HepG2 (cell line): ENCODE measurements at regions not wholly inside any gene's neighbourhood (a gene's known extent, or its start where the extent isn't known, plus 50 kb on each side); places are given as distances from the start of the nearest gene placed in this dataset.

Source experiments
- ATAC-seq: fragments of 200-7000 bp; cut with Tn5 transposase; 3 replicates; pipeline ENCODE4 v1.9.1; 2020; ENCODE audit warnings: mild to moderate bottlenecking, moderate library complexity
- BruUV-seq: library from RNA; stranded (reverse); fragments of 400-500 nt; replicated peaks from 2 replicates; lab custom pipeline; 2021; lab: Mats Ljungman, UMichigan
- CTCF ChIA-PET: fragments of 300-600 bp; formaldehyde crosslinking; extraction: SDS; loops from one replicate; lab custom pipeline; 2021; ENCODE audit warnings: low total read pairs, inconsistent platforms, low intra/inter-chr PET ratio; lab: Yijun Ruan, JAX
- POLR2A ChIA-PET: fragments of 350-600 bp; sonication (Branson Sonifier 250); formaldehyde crosslinking; loops from one replicate; lab custom pipeline; 2020; ENCODE audit warnings: antibody characterized with exemption, inconsistent platforms; lab: Yijun Ruan, JAX
- DNase-seq: peaks from one replicate; pipeline ENCODE4 v3.0.0-alpha.2; 2015; ENCODE audit warnings: low spot score
- FAIRE-seq: peaks from 3 replicates; lab custom pipeline; 2011; peaks lifted over from hg19 to GRCh38; lab: Jason Lieb, UNC
- H2AFZ ChIP-seq: one replicate; pipeline ENCODE4 v1.6.1; 2011; ENCODE audit warnings: low read length, inconsistent platforms
- H3K27ac ChIP-seq: fragments of 300-600 bp; 3 replicates; pipeline ENCODE4 v1.8.0; 2011; ENCODE audit warnings: mixed run types, mild to moderate bottlenecking, mixed read lengths, low read length, inconsistent platforms; ENCODE audit not compliant: insufficient read depth; ENCODE audit errors: extremely low read length
- H3K27me3 ChIP-seq, 2 experiments: fragments of 200-600 bp in 1 of 2; 2 replicates in 1 of 2; 3 replicates in 1 of 2; pipeline versions ENCODE4 v1.6.0 to v1.8.0; 2011; ENCODE audit warnings: low read length in 2 of 2, mild to moderate bottlenecking in 2 of 2, moderate library complexity in 2 of 2, inconsistent platforms in 1 of 2; ENCODE audit not compliant: insufficient read depth in 2 of 2, control insufficient read depth in 1 of 2
- H3K36me3 ChIP-seq, 2 experiments: fragments of 200-600 bp in 1 of 2; replicated peaks in 1 of 2; 2 replicates in 1 of 2; 3 replicates in 1 of 2; pipeline versions ENCODE4 v1.5.1 to v1.8.0; 2011; ENCODE audit warnings: low read length in 2 of 2, inconsistent platforms in 1 of 2; ENCODE audit not compliant: insufficient read depth in 2 of 2, control insufficient read depth in 1 of 2
- H3K4me1 ChIP-seq: 2 replicates; pipeline ENCODE4 v1.5.1; 2012; ENCODE audit warnings: low read length, inconsistent platforms; ENCODE audit not compliant: insufficient read depth
- H3K4me2 ChIP-seq: 2 replicates; pipeline ENCODE4 v1.6.0; 2011; ENCODE audit warnings: low read depth, low read length, inconsistent platforms
- H3K4me3 ChIP-seq, 3 experiments: fragments of 200-600 bp in 1 of 3; sonication (generic), shearing (Covaris generic) in 1 of 3; replicated peaks in 1 of 3; 2 replicates each; pipeline ENCODE4 v1.5.1; 2011 to 2016; ENCODE audit warnings: low read length in 3 of 3, inconsistent platforms in 2 of 3, low read depth in 2 of 3, mild to moderate bottlenecking in 2 of 3, control low read depth in 1 of 3, mixed read lengths in 1 of 3; ENCODE audit not compliant: insufficient read depth in 1 of 3
- H3K79me2 ChIP-seq: one replicate; pipeline ENCODE4 v1.6.1; 2011; ENCODE audit warnings: low read length, inconsistent platforms; ENCODE audit not compliant: insufficient read depth
- H3K9ac ChIP-seq: 2 replicates; pipeline ENCODE4 v1.6.0; 2011; ENCODE audit warnings: mild to moderate bottlenecking, low read depth, low read length, inconsistent platforms; ENCODE audit not compliant: insufficient read depth
- H3K9me3 ChIP-seq: 2 replicates; pipeline ENCODE4 v1.5.1; 2012; ENCODE audit warnings: mild to moderate bottlenecking, low read length
- H4K20me1 ChIP-seq: 2 replicates; pipeline ENCODE4 v1.6.0; 2011; ENCODE audit warnings: inconsistent platforms, mild to moderate bottlenecking, low read length, moderate library complexity; ENCODE audit not compliant: insufficient read depth
- CREB1 ChIP-seq, 2 experiments: fragments of 450-650 bp in 1 of 2; IDR thresholded peaks; 2 replicates each; pipeline ENCODE4 v1.6.1; 2016 to 2017; ENCODE audit warnings: control low read depth in 1 of 2, mild to moderate bottlenecking in 1 of 2, missing compliant biosample characterization in 1 of 2, missing genetic modification characterization in 1 of 2
- FLYWCH1 ChIP-seq: sonication (generic); formaldehyde crosslinking; IDR thresholded peaks from 2 replicates; pipeline ENCODE4 v1.8.1; 2023; ENCODE audit warnings: mild to moderate bottlenecking, missing genetic modification reagents
- KAT2B ChIP-seq: fragments of 150-350 bp; IDR thresholded peaks from 2 replicates; pipeline ENCODE4 v1.6.1; 2014; ENCODE audit warnings: low read depth, low read length, borderline replicate concordance
- MTA3 ChIP-seq: sonication (generic); formaldehyde crosslinking; IDR thresholded peaks from 2 replicates; pipeline ENCODE4 v1.4.0; 2020; ENCODE audit warnings: missing genetic modification reagents
- NCOA1 ChIP-seq: sonication (generic); formaldehyde crosslinking; IDR thresholded peaks from 2 replicates; pipeline ENCODE4 v1.9.0; 2021; ENCODE audit warnings: missing genetic modification reagents
- NCOA2 ChIP-seq: sonication (generic); formaldehyde crosslinking; IDR thresholded peaks from 2 replicates; pipeline ENCODE4 v1.8.0; 2022; ENCODE audit warnings: inconsistent platforms
- REPIN1 ChIP-seq: sonication (generic); formaldehyde crosslinking; IDR thresholded peaks from 2 replicates; pipeline ENCODE4 v1.8.0; 2022; ENCODE audit warnings: missing genetic modification reagents, low read depth, mild to moderate bottlenecking, borderline replicate concordance
- RXRB ChIP-seq: IDR thresholded peaks from 2 replicates; pipeline ENCODE4 v1.6.1; 2016; ENCODE audit warnings: borderline replicate concordance, missing genetic modification reagents, missing compliant biosample characterization
- SP1 ChIP-seq, 2 experiments: fragments of 450-650 bp in 1 of 2; sonication (generic) in 1 of 2; formaldehyde crosslinking in 1 of 2; IDR thresholded peaks; 2 replicates each; pipeline versions ENCODE4 v1.4.0 to v1.6.1; 2016 to 2020; ENCODE audit warnings: missing genetic modification reagents in 1 of 2
- THRA ChIP-seq: sonication (generic); formaldehyde crosslinking; IDR thresholded peaks from 2 replicates; pipeline ENCODE4 v1.4.0; 2020; ENCODE audit warnings: missing genetic modification reagents, borderline replicate concordance
- TOE1 ChIP-seq: sonication (generic); formaldehyde crosslinking; IDR thresholded peaks from 2 replicates; pipeline ENCODE4 v1.4.0; 2020; ENCODE audit warnings: mild to moderate bottlenecking, missing genetic modification reagents
- TOPORS ChIP-seq: sonication (generic); formaldehyde crosslinking; IDR thresholded peaks from 2 replicates; pipeline ENCODE4 v1.8.0; 2023; ENCODE audit warnings: mild to moderate bottlenecking, missing genetic modification reagents
- YEATS2 ChIP-seq: sonication (generic); formaldehyde crosslinking; IDR thresholded peaks from 2 replicates; pipeline ENCODE4 v1.4.0; 2020; ENCODE audit warnings: missing genetic modification reagents, borderline replicate concordance
- ZFP82 ChIP-seq: sonication (generic); formaldehyde crosslinking; IDR thresholded peaks from 2 replicates; pipeline ENCODE4 v1.5.1; 2020; ENCODE audit warnings: mild to moderate bottlenecking, missing genetic modification reagents, borderline replicate concordance
- ZKSCAN5 ChIP-seq: sonication (generic); formaldehyde crosslinking; IDR thresholded peaks from 2 replicates; pipeline ENCODE4 v1.5.1; 2020; ENCODE audit warnings: mild to moderate bottlenecking, missing genetic modification reagents
- ZNF276 ChIP-seq: sonication (generic); formaldehyde crosslinking; IDR thresholded peaks from 2 replicates; pipeline ENCODE4 v1.4.0; 2020; ENCODE audit warnings: mild to moderate bottlenecking, low read depth, missing genetic modification reagents
- ZNF335 ChIP-seq: sonication (generic); formaldehyde crosslinking; IDR thresholded peaks from 2 replicates; pipeline ENCODE4 v1.4.0; 2020; ENCODE audit warnings: missing genetic modification reagents
- ZNF567 ChIP-seq: sonication (generic); formaldehyde crosslinking; IDR thresholded peaks from 2 replicates; pipeline ENCODE4 v1.8.1; 2023; ENCODE audit warnings: mild to moderate bottlenecking, missing genetic modification reagents, borderline replicate concordance
- WGBS: methylation state at CpG from one replicate; pipeline ENCODE4 v1.1.6; 2017; ENCODE audit warnings: low lambda C conversion rate; 5-methylcytosine and 5-hydroxymethylcytosine counted together
- in situ Hi-C: cut with HindIII; loops from 2 replicates; pipeline ENCODE4 v1.10.0; 2017; ENCODE audit warnings: low pct_unique_long_range_greater_than_20kb; ENCODE audit not compliant: extremely low pct_ligation_motif_present
- intact Hi-C: fragments of 100-400 bp; cut with micrococcal nuclease; formaldehyde crosslinking; loops from one replicate; pipeline ENCODE4 v1.10.0; 2022; ENCODE audit not compliant: unreplicated experiment

DNA sequence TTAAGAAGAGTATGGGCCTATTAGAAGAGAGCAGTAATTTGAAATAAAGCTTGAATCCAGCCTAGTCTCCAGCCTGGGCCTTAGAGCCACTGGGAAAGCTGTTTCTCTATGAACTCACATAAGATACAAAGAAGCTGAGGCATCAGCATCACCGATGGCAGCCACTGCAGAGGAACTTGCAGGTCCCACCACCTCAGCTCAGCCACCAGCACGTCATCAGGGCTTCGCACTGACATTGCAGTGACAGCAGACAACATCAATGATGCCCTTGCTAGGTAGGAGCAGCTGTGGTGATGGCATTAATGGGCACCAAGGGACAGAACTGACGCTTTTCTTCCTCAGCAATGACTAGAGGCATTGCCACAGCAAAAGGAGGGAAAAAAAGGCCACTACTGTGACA is 67.7 kb upstream of the CDC42EP3 start:
- H3K9me3 ChIP-seq = no peaks in the 10 kb centered on the region
- H2AFZ ChIP-seq = no peak overlapping the region
- peak; percentile 22; the same call in 1 of the 2 replicates for TF ChIP-seq CREB1 (IDR thresholded peaks at IDR 0.05)
- no peak for TF ChIP-seq CREB1 (CRISPR knock-in tag; IDR thresholded peaks at IDR 0.05)
- TF ChIP-seq SP1 (IDR thresholded peaks at IDR 0.05) = no peak
- no peak for TF ChIP-seq SP1 (CRISPR knock-in tag; IDR thresholded peaks at IDR 0.05)
- no peak for TF ChIP-seq ZKSCAN5
- no peak for TF ChIP-seq MTA3
- TF ChIP-seq TOPORS (CRISPR knock-in tag) = no peak
- TF ChIP-seq KAT2B = no peak
- TF ChIP-seq, all 625 proteins: peak for 1
- 0% methylated on average over 4 of the region's 4 CpGs for WGBS
- no peak overlapping the region for H3K9ac ChIP-seq
- no peak for ATAC-seq
- CTCF ChIA-PET = no interaction called here
- POLR2A ChIA-PET = no interaction called here
- no peak for FAIRE-seq
- in situ Hi-C loops = no loop called here
- H3K79me2 ChIP-seq = no peaks in the 10 kb centered on the region
- DNase-seq = no peak
- no peaks in the 10 kb centered on the region; a peak in 1 of 5 replicates for H3K27me3 ChIP-seq
- H3K27ac ChIP-seq = no peak overlapping the region
- H3K4me1 ChIP-seq = no peaks in the 10 kb centered on the region
- no peaks in the 10 kb centered on the region for H4K20me1 ChIP-seq
- intact Hi-C loops = no loop called here
- H3K4me2 ChIP-seq = no peak overlapping the region
- BruUV-seq = no TSS peak
- H3K4me3 ChIP-seq = no peak overlapping the region
- no peaks in the 10 kb centered on the region for H3K36me3 ChIP-seq

DNA sequence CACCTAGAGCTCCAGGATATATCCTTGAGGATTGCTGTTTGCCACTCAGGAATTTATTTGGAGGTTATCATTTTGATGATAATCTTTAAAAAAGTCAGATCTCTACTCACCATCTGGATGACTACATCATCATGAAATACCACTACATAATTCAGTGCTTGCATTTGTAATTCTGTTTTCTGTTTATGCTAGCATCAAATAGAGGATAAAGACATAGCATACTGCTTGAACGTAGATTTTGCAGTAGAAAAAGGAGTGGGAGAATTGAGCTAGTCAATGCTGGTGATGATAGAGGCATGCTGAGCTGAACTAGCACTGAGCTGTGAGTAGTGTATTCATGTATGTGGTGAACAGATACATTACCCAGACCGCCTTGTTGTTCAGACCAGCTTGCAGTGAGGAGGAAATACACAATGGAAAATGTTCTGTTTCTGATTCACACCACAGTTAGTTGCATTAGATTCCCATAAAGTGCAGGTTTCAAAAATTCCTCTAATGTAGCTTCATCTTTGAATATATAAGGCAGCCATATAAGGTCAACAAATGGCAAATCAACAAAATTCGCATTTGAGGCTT is 68.8 kb upstream of the CDC42EP3 start:
- in situ Hi-C loops (no loop called here), intact Hi-C loops (no loop called here)
- H4K20me1 ChIP-seq = no peaks in the 10 kb centered on the region
- H3K4me3 ChIP-seq = no peak overlapping the region
- H2AFZ ChIP-seq = no peak overlapping the region
- no peak for FAIRE-seq
- no peak overlapping the region for H3K4me2 ChIP-seq
- no peak for ATAC-seq
- no peaks in the 10 kb centered on the region for H3K79me2 ChIP-seq
- H3K4me1 ChIP-seq = no peaks in the 10 kb centered on the region
- DNase-seq = no peak
- WGBS = 15% methylated on average over 3 of the region's 3 CpGs
- no peak overlapping the region for H3K27ac ChIP-seq
- H3K9ac ChIP-seq = no peak overlapping the region
- H3K36me3 ChIP-seq = no peaks in the 10 kb centered on the region
- no TSS peak for BruUV-seq
- ChIA-PET POLR2A (no interaction called here), CTCF (no interaction called here)
- no peaks in the 10 kb centered on the region for H3K9me3 ChIP-seq
- no peaks in the 10 kb centered on the region; a peak in 1 of 5 replicates for H3K27me3 ChIP-seq
- no peak for TF ChIP-seq NCOA1 (CRISPR knock-in tag)
- no peak for TF ChIP-seq ZFP82 (CRISPR knock-in tag)
- no peak for TF ChIP-seq TOE1 (CRISPR knock-in tag)
- TF ChIP-seq REPIN1 (CRISPR knock-in tag) = no peak
- no peak for TF ChIP-seq ZNF335 (CRISPR knock-in tag)
- no peak for TF ChIP-seq YEATS2 (CRISPR knock-in tag)
- TF ChIP-seq RXRB = no peak
- TF ChIP-seq THRA = no peak
- no peak for TF ChIP-seq FLYWCH1 (CRISPR knock-in tag)
- no peak for TF ChIP-seq ZNF276 (CRISPR knock-in tag)
- TF ChIP-seq NCOA2 (CRISPR knock-in tag) = no peak
- TF ChIP-seq ZNF567 (CRISPR knock-in tag) = no peak
